ENCODE measurements at regions not wholly inside any gene's neighbourhood (a gene's known extent, or its start where the extent isn't known, plus 50 kb on each side); places are given as distances from the start of the nearest gene placed in this dataset.

DNA sequence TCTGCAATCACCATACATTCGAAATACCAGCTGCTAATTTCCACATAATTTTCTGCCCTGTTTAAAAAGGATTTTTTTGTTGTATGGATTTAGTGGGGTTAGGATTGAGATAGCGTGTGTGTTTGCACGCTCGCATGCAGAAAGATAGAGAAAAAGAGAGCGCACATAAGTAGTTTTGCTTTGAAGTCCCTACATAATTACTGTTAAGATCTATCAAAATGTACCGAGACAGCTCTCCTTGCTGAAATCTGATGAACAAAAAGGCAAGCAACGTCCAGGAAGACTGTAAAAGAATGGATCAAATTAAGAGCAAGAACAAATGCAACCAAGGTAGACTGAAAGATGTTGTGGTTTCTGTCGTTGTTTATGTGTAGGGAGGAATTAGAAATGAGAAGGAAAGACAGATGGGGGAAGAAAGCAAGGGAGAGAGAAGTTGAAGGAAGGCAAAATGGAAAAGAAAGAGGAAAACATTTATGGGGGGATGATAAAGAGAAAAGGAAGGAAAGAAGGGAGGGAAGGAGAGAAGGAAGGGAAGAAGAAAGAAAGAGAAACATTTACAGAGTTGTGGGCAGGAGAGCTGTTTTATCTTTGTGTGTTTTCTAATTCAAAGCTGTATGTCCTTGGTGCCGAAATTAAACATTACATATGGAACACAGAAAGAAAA is 522.3 kb downstream of the MED13L start:
- H2AFZ ChIP-seq (ENCODE audit: low read depth, low read length) = no peak overlapping the region
- CTCF ChIA-PET (ENCODE audit: low intra/inter-chr PET ratio) = no interaction called here
- no peak overlapping the region for H3K9ac ChIP-seq (ENCODE audit: insufficient read depth in 1 of 2, low read depth in 2 of 2, low read length in 2 of 2)
- in situ Hi-C loops (cut with MboI) = loop anchor here (5.0 to 25.0 kb wide), 2 partner anchors 1093 to 1768 kb away; no protein-coding TSS in a partner anchor
- H3K4me3 ChIP-seq = no peak overlapping the region
- POLR2A ChIA-PET = no interaction called here
- H3K9me1 ChIP-seq (ENCODE audit: control insufficient read depth, insufficient read depth, low read length) = no peaks in the 10 kb centered on the region
- ATAC-seq (no peak), FAIRE-seq (no peak), DNase-seq (ENCODE audit: extremely low read depth in 1 of 4, low spot score in 3 of 4) (no peak)
- H3K9me3 ChIP-seq (replicated peaks; ENCODE audit: control insufficient read depth, insufficient read depth, low read depth, low read length) = no peaks in the 10 kb centered on the region
- TF ChIP-seq RBFOX2 (IDR thresholded peaks at IDR 0.05; ENCODE audit: low read depth, low read length) (no peak), NCOA2 (IDR thresholded peaks at IDR 0.05; ENCODE audit: partially characterized antibody in 2 of 2) (no peak)
- TF ChIP-seq, protein P1, sequence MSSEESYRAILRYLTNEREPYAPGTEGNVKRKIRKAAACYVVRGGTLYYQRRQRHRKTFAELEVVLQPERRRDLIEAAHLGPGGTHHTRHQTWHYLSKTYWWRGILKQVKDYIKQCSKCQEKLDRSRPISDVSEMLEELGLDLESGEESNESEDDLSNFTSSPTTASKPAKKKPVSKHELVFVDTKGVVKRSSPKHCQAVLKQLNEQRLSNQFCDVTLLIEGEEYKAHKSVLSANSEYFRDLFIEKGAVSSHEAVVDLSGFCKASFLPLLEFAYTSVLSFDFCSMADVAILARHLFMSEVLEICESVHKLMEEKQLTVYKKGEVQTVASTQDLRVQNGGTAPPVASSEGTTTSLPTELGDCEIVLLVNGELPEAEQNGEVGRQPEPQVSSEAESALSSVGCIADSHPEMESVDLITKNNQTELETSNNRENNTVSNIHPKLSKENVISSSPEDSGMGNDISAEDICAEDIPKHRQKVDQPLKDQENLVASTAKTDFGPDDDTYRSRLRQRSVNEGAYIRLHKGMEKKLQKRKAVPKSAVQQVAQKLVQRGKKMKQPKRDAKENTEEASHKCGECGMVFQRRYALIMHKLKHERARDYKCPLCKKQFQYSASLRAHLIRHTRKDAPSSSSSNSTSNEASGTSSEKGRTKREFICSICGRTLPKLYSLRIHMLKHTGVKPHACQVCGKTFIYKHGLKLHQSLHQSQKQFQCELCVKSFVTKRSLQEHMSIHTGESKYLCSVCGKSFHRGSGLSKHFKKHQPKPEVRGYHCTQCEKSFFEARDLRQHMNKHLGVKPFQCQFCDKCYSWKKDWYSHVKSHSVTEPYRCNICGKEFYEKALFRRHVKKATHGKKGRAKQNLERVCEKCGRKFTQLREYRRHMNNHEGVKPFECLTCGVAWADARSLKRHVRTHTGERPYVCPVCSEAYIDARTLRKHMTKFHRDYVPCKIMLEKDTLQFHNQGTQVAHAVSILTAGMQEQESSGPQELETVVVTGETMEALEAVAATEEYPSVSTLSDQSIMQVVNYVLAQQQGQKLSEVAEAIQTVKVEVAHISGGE (CRISPR knock-in tag; IDR thresholded peaks at IDR 0.05) = no peak
- TF ChIP-seq, protein P2, sequence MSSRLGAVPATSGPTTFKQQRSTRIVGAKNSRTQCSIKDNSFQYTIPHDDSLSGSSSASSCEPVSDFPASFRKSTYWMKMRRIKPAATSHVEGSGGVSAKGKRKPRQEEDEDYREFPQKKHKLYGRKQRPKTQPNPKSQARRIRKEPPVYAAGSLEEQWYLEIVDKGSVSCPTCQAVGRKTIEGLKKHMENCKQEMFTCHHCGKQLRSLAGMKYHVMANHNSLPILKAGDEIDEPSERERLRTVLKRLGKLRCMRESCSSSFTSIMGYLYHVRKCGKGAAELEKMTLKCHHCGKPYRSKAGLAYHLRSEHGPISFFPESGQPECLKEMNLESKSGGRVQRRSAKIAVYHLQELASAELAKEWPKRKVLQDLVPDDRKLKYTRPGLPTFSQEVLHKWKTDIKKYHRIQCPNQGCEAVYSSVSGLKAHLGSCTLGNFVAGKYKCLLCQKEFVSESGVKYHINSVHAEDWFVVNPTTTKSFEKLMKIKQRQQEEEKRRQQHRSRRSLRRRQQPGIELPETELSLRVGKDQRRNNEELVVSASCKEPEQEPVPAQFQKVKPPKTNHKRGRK (tag; IDR thresholded peaks at IDR 0.05) = peak; percentile 62
- WGBS (ENCODE audit: insufficient coverage, low coverage, missing lambda C conversion rate) = 0% methylated on average over 9 of the region's 9 CpGs
- intact Hi-C loops (cut with micrococcal nuclease) = loop anchor here (10.0 kb wide), 1 partner anchor 1770 kb away; no protein-coding TSS in a partner anchor
- H3K79me2 ChIP-seq (ENCODE audit: control insufficient read depth, insufficient read depth, low read length) = no peaks in the 10 kb centered on the region
- BruUV-seq (replicated peaks) = no TSS peak
- no peaks in the 10 kb centered on the region for H3K4me1 ChIP-seq (replicated peaks in 1 of 2; ENCODE audit: control insufficient read depth in 2 of 2, insufficient read depth in 2 of 2, low read length in 2 of 2)
- H3K27ac ChIP-seq (ENCODE audit: extremely low read depth, low read depth, low read length) = no peak overlapping the region
- H3K4me2 ChIP-seq (ENCODE audit: insufficient read depth, low read length) = no peak overlapping the region
- no peaks in the 10 kb centered on the region for H4K20me1 ChIP-seq (replicated peaks; ENCODE audit: control insufficient read depth, insufficient read depth, low read length)
- H3K36me3 ChIP-seq (ENCODE audit: control insufficient read depth, insufficient read depth, low read length) = no peaks in the 10 kb centered on the region
- peaks cover 0 to 2% of the 10 kb centered on the region in 2 experiments; a peak in 3 of 5 replicates for H3K27me3 ChIP-seq (ENCODE audit: control insufficient read depth in 2 of 2, insufficient read depth in 2 of 2, low read length in 2 of 2)

All from K562 (cell line).